TTC549 (cell line): ENCODE measurements at regions not wholly inside any gene's neighbourhood (a gene's known extent, or its start where the extent isn't known, plus 50 kb on each side); places are given as distances from the start of the nearest gene placed in this dataset.
"Not testable (repeated sequence)": the region's sequence is repeated elsewhere in the genome, so short reads cannot be mapped to it uniquely, and the experiment has no call there.

Experiments
- FAIRE-seq: peaks from 2 replicates; lab custom pipeline; 2012; peaks lifted over from hg19 to GRCh38; lab: Jason Lieb, UNC

DNA sequence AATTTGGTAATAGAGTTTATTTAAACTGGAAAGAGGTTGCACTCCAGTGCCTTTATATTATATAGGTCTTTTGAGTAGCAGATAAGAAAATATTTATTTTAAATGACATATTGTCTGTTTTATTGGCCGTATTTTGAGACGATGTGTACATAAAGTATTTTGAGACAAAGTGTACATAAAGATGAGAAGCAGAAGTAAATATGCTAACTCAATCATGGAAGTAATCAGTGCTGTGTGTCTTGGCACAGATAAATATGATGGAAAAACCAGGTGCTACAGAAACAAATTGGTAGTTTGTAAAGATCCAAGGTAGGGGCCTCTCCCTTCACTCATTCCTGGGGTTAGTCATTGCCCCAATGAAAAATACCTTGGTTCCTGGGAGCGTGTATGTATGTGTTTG, 382.9 kb downstream of the DSEL start:
- FAIRE-seq: no peak

- FAIRE-seq: no peak
Measured at GRCh38 chr18:67132919-67133318, 383.6 kb downstream of the DSEL start.

DNA sequence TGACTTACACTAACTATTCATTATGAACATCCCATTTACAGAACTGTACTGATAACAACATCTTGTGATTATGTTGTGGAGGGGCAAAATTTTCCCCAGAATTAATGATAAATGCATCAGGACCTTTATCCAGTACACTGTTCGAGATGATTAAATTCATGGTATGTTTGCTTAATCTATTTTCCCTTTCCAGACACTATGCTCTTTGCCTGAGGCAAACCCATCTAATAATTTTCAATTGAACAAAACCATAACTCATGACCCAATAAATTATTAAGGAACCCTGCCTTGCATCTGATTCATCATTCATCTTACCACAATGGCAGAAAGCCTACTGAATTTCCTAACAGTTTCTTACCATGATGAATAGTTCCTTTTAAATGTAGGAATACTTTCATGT, 385.0 kb downstream of the DSEL start:
- FAIRE-seq: no peak

DNA sequence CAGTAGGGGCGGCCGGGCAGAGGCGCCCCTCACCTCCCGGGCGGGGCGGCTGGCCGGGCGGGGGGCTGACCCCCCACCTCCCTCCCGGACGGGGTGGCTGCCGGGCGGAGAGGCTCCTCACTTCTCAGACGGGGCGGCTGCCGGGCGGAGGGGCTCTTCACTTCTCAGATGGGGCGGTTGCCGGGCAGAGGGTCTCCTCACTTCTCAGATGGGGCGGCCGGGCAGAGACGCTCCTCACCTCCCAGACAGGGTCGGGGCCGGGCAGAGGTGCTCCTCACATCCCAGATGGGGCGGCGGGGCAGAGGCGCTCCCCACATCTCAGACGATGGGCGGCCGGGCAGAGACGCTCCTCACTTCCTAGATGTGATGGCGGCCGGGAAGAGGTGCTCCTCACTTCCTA, 389.8 kb downstream of the DSEL start:
- not testable (repeated sequence) for FAIRE-seq

- FAIRE-seq: no peak
Measured at GRCh38 chr18:67123901-67124300, 392.6 kb downstream of the DSEL start.

DNA sequence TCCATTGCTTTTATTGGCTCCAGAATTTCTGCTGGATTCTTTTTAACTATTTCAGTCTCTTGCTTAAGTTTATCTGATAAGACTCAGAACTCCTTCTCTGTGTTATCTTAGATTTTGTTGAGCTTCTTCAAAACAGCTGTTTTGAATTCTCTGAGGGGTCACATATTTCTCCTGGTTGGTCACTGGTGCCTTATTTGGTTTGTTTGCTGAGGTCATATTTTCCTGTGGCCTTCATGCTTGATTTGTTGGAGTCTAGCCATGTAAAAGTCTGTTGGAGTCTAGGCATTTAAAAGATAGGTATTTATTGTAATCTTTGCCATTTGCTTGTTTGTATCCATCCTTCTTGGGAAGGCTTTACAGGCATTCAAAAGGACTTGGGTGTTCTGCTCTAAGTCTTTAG, 398.7 kb downstream of the DSEL start:
- FAIRE-seq: no peak

DNA sequence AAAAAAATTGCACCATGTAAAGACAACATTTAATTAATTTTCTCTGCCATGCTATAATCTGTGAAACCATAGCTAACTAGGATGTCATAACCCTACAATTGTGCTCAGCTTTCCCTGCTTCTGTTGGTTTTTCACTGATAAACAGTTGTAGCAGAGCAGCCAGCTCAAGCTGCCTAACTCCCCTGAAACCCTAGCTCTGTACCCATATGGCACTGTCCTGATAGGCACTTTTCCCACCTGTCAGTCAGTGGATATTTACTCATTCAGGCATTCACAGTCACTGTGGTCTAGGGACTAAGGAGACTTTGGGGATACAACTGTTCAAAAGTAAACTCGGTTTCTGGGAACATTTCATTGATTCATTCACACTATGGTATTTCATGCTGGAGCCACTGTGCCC, 407.0 kb downstream of the DSEL start:
- FAIRE-seq: no peak

GRCh38 chr18:67108894-67109293, 407.6 kb downstream of the DSEL start:
- no peak for FAIRE-seq

GRCh38 chr18:67104700-67105284, 411.7 kb downstream of the DSEL start:
- FAIRE-seq: peak; percentile 51

- no peak for FAIRE-seq
Measured at GRCh38 chr18:67094123-67094522, 422.4 kb downstream of the DSEL start.

GRCh38 chr18:67092141-67092540, 424.4 kb downstream of the DSEL start:
- FAIRE-seq: no peak

DNA sequence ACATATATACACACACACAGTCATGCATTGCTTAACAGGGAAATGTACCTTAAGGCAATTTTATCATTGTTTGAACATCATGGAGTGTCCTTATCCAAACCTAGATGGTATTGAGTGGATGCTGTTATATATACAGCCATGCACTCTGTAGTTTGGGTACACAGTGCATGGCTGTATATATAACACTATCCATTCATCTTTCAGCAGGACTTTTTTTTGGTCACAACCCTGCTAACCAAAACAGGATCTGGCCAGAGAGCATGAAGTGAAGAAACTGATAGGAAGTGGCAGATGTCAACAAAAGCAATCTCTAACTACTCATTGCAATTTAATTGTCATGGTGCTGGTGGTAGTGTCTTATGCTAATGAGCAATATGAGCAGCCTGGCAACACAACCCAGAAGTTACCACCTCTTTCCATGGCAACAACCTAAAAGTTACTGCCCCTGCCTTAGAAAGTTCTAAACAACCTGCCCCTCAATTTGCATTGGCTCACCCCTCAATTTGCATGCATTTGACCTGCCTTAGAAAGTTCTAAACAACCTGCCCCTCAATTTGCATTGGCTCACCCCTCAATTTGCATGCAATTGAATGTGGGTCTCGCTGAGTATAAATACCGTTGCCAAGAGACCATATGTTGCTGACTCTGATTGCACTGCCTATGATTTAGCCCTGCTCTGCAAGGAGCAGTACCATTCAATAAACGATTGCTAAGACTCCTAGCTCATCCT, 434.9 kb downstream of the DSEL start:
- no peak for FAIRE-seq

DNA sequence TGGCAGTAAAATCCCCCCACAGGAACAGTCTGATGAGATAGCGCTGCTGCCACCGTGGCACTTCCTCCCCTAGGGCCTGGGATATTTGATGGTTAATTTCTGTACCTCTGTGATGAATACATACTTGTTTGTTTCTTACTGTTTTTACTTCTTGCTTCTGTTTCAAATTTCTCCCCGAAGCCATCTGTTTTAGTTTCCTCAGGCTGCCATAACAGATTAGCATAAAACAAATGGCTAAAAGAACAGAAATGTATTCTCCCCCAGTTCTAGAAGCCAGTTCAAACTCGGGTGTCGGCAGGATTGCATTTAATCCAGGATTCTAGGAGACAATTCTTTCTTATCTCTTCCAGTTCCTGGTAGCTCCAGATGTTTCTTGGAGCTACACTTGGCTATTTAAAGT, 435.9 kb downstream of the DSEL start:
- no peak for FAIRE-seq

GRCh38 chr18:67074309-67074708, 442.2 kb downstream of the DSEL start:
- no peak for FAIRE-seq

DNA sequence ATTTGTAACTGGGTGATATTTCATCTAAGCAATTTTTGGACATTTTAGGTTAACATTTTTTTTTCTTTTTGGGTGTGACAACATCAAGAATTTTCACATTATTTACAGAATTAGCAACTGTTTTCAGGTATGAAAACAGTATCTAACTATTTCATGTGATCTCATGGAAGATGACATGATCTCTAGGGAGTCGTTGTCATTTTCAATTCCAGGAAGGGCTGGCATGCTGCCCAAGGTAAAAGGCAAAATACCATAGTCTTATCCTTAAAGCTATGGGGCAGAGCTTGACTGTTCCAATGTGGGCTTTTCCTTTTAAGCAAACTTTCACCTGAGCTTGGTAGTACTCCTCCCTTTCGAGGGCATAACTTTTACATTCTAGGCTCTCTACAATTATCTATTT, 443.7 kb downstream of the DSEL start:
- no peak for FAIRE-seq

- no peak for FAIRE-seq
Measured at GRCh38 chr18:67068608-67069007, 447.9 kb downstream of the DSEL start.

GRCh38 chr18:67047334-67047733, 443.4 kb upstream of the CDH19 start:
- FAIRE-seq: no peak

- no peak for FAIRE-seq
Measured at GRCh38 chr18:67043276-67043675, 439.4 kb upstream of the CDH19 start.

GRCh38 chr18:67041334-67041733, 437.4 kb upstream of the CDH19 start:
- FAIRE-seq: no peak

GRCh38 chr18:67035026-67035425, 431.1 kb upstream of the CDH19 start:
- no peak for FAIRE-seq

- FAIRE-seq: no peak
Measured at GRCh38 chr18:67023059-67023458, 419.2 kb upstream of the CDH19 start.

DNA sequence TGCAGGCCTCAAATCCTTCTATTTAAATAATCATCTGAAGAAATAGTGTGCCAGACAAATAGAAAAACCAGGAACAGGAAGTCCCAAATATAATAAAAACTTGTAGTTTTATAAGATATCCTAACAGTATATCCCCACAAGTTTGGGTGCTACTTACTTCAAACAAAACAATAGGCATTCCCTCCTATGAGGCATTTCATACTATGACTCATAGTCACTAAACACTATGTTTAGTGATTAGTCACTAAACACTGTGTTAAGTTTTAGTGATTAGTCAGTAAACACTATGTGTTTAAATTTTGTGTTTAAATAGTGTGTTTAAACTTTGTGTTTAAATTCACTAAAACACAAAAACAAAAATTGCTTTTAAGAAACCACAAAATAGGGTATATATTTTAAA, 407.0 kb upstream of the CDH19 start:
- no peak for FAIRE-seq

- peak; percentile 94 for FAIRE-seq
Measured at GRCh38 chr18:67007999-67008398, 404.1 kb upstream of the CDH19 start.

DNA sequence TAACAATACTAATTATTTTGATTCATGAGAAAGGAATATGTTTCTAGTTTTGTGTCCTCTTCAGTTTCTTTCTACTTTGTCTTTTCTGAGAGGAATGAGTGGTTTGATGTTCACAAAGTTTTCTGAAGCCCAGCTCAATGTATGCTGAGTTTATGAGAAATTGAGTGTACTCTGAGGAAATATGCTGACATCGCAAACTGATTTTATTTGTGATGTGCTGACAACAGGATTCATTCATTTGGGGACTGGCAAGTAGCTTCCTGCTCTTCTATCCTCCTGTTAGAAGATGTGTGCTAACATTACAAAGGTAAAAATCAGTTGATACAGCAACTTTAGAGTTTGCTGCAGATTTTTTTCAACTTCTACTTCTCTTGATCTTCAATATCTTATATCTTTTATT, 403.2 kb upstream of the CDH19 start:
- no peak for FAIRE-seq
